Right lobe of liver (tissue), 6 donors: ENCODE measurements at regions not wholly inside any gene's neighbourhood (a gene's known extent, or its start where the extent isn't known, plus 50 kb on each side); places are given as distances from the start of the nearest gene placed in this dataset.
"Not testable (repeated sequence)": the region's sequence is repeated elsewhere in the genome, so short reads cannot be mapped to it uniquely, and the experiment has no call there.

Source experiments
- ATAC-seq, 4 donors: fragments of 200-7000 bp; cut with Tn5 transposase; one replicate each; pipeline ENCODE4 v1.9.1; 2020; ENCODE audit warnings: mild to moderate bottlenecking in 4 of 4, moderate library complexity in 4 of 4
- DNase-seq, 3 donors: peaks; one replicate each; pipeline ENCODE4 v3.0.0-alpha.2; 2020
- H3K27ac ChIP-seq, 3 donors: fragments of 200-600 bp; one replicate each; pipeline ENCODE4 v1.8.0; 2022
- H3K27me3 ChIP-seq, 2 donors: fragments of 200-600 bp; one replicate each; pipeline ENCODE4 v1.8.0; 2022
- H3K36me3 ChIP-seq, 4 donors: fragments of 200-600 bp; sonication (generic) in 1 of 4; one replicate each; pipeline versions ENCODE4 v1.5.1 to v1.8.0; 2017 to 2022; ENCODE audit warnings: control low read depth in 1 of 4
- H3K4me1 ChIP-seq, 4 donors: fragments of 200-600 bp; sonication (generic) in 1 of 4; one replicate each; pipeline versions ENCODE4 v1.5.1 to v1.8.0; 2017 to 2022; ENCODE audit warnings: control low read depth in 1 of 4
- H3K4me3 ChIP-seq, 3 donors: fragments of 200-600 bp; one replicate each; pipeline ENCODE4 v1.8.0; 2022
- H3K9me3 ChIP-seq, 4 donors: fragments of 200-600 bp; sonication (generic) in 1 of 4; one replicate each; pipeline versions ENCODE4 v1.5.1 to v1.8.0; 2017 to 2022; ENCODE audit warnings: control low read depth in 1 of 4
- POLR2A ChIP-seq: fragments of 450-650 bp; IDR thresholded peaks from one replicate; pipeline ENCODE4 v1.6.1; 2017; ENCODE audit warnings: antibody characterized with exemption, mild to moderate bottlenecking
- WGBS: methylation state at CpG from one replicate; pipeline ENCODE4 v1.1.6; 2018; ENCODE audit warnings: low coverage, low lambda C conversion rate; ENCODE audit not compliant: insufficient coverage; ENCODE audit errors: missing lambda C conversion rate; 5-methylcytosine and 5-hydroxymethylcytosine counted together
- intact Hi-C, 2 donors: fragments of 100-400 bp; cut with DNase I; formaldehyde crosslinking; loops; one replicate each; pipeline versions ENCODE4 v1.11.2 to v1.14.1; 2022
- TF ChIP-seq, protein P1 (sequence below), 4 donors: fragments of 200-600 bp in 3 of 4; fragments of 450-650 bp in 1 of 4; IDR thresholded peaks; one replicate each; pipeline versions ENCODE4 v1.5.1 to v1.8.0; 2016 to 2022; ENCODE audit warnings: antibody characterized with exemption in 4 of 4, mild to moderate bottlenecking in 2 of 4
- donor health status: DM: no; HTN: yes; CAD: no.
- donor health status: DM: no; HTN: no; CAD: no.
- donor health status: DM: no; HTN: no; CAD: no.
- donor health status: DM: no; HTN: yes; CAD: no.
- donor health status: DM: no; HTN: yes; CAD: no.

DNA sequence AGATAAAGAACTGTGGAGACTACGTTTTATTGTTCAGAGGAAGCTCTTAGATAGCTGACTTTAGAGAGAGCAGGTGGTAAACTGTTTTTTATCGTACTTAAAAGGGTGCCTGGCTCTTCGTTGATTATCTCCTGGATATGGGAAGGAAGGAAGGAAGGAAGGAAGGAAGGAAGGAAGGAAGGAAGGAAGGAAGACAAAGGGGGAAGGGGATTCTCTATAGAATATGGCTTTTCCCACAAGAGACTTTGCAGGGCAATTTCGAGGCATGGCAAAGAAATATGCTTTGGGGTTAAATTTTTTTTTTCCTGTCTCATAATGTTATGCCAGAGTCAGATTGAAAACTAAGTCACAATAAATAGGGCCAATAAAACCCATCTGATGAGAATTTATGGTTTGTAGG is 271.9 kb upstream of the POU1F1 start:
- Histone ChIP-seq H3K27ac (no peak overlapping the region), H3K36me3 (no peaks in the 10 kb centered on the region), H3K4me1 (no peaks in the 10 kb centered on the region), H3K4me3 (no peak overlapping the region), H3K27me3 (no peaks in the 10 kb centered on the region), H3K9me3 (no peaks in the 10 kb centered on the region)
- ATAC-seq (no peak), DNase-seq (no peak)
- TF ChIP-seq, protein P1, sequence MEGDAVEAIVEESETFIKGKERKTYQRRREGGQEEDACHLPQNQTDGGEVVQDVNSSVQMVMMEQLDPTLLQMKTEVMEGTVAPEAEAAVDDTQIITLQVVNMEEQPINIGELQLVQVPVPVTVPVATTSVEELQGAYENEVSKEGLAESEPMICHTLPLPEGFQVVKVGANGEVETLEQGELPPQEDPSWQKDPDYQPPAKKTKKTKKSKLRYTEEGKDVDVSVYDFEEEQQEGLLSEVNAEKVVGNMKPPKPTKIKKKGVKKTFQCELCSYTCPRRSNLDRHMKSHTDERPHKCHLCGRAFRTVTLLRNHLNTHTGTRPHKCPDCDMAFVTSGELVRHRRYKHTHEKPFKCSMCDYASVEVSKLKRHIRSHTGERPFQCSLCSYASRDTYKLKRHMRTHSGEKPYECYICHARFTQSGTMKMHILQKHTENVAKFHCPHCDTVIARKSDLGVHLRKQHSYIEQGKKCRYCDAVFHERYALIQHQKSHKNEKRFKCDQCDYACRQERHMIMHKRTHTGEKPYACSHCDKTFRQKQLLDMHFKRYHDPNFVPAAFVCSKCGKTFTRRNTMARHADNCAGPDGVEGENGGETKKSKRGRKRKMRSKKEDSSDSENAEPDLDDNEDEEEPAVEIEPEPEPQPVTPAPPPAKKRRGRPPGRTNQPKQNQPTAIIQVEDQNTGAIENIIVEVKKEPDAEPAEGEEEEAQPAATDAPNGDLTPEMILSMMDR (IDR thresholded peaks at IDR 0.05): no peak
- no peak for TF ChIP-seq POLR2A
- intact Hi-C loops: no loop called here
- 34% methylated on average over 4 of the region's 4 CpGs for WGBS

DNA sequence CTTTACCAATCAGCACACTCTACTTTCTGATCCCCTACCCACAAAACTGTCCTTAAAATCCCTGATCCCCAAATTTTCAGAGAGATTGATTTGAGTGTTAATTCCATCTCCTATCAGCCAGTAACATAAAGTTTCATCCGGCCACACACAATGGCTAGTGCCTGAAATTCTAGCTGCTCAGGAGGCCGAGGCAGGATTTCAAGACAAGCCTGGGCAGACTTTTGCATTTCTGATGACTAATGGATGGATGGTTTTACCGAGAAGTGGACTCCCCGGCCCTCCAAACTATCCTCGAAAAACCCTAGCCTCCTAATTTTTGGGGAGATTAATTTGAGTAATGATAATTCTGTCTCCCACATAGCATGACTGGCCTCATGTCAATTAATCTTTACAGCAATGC is 269.8 kb upstream of the POU1F1 start:
- Histone ChIP-seq H3K9me3 (no peaks in the 10 kb centered on the region), H3K27me3 (no peaks in the 10 kb centered on the region), H3K4me3 (no peak overlapping the region), H3K36me3 (no peaks in the 10 kb centered on the region), H3K27ac (no peak overlapping the region), H3K4me1 (no peaks in the 10 kb centered on the region)
- ATAC-seq (no peak), DNase-seq (no peak)
- intact Hi-C loops: no loop called here
- no peak for TF ChIP-seq POLR2A
- TF ChIP-seq, protein P1 (IDR thresholded peaks at IDR 0.05): no peak
- 49% methylated on average over 5 of the region's 5 CpGs for WGBS

DNA sequence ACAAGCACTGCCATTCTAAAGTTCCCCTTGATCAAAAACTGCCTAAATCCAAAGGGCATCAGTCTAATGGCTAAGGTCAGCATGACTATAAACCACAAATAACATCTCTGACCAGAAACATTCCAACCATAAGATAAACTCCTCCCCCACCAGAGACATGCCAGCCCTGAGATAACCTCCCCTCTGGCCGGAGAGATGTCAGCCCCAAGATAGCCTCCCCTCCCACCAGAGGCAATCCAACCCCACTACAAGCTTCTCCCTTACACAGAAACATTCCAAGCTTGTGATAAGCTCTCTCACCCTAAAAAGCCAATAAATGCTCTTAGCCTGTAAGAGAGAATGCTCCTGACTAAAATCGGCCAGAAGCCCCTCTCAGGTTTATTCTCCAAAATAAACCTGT is 267.0 kb upstream of the POU1F1 start:
- H3K4me1 ChIP-seq, H3K4me3 ChIP-seq, H3K36me3 ChIP-seq, H3K27me3 ChIP-seq, H3K9me3 ChIP-seq, DNase-seq, ATAC-seq, intact Hi-C loops, H3K27ac ChIP-seq: not testable (repeated sequence)
- 29% methylated on average over 2 of the region's 2 CpGs for WGBS

DNA sequence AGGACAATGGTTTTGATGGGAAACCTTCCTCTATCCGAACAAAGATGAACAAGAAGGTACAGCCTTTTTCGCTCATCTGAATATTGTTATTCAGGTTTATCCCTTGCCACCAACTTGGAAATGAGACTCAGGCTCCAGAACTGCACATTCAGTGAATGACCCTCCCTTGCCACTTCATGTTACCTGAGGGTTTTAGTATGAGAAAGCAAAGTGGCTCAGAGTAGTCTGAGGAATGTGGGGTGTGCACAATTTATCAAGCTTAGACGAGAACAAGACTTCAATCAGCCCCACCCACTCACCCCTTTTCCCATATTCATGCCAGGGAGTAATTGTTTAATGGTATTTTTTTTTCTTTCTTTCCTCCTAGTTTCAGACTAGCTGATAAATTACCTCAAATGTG is 265.3 kb upstream of the POU1F1 start:
- TF ChIP-seq POLR2A: no peak
- TF ChIP-seq, protein P1 (IDR thresholded peaks at IDR 0.05): no peak
- DNase-seq: no peak
- Histone ChIP-seq H3K27me3 (no peaks in the 10 kb centered on the region), H3K36me3 (no peaks in the 10 kb centered on the region), H3K9me3 (no peaks in the 10 kb centered on the region), H3K4me3 (no peak overlapping the region), H3K4me1 (no peaks in the 10 kb centered on the region), H3K27ac (no peak overlapping the region)
- 46% methylated on average over 3 of the region's 3 CpGs for WGBS
- intact Hi-C loops: no loop called here
- no peak for ATAC-seq

DNA sequence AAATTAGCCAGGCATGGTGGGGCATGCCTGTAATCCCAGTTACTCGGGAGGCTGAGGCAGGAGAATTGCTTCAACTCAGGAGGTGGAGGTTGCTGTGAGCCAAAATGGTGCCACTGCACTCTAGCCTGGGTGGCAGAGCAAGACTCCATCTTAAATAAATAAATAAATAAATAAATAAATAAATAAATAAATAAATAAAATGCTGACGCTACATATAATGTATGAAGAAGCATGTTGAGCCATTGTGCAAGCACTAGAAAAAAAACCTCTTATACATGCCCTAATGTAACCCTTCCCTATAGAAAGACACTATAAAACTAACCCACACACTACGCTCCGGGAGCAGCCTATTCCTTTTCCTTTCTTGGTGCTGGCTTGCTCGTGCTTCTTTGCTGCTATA is 262.3 kb upstream of the POU1F1 start:
- H3K4me1 ChIP-seq, H3K27me3 ChIP-seq, ATAC-seq, DNase-seq, H3K36me3 ChIP-seq, H3K4me3 ChIP-seq, H3K9me3 ChIP-seq, intact Hi-C loops, H3K27ac ChIP-seq: not testable (repeated sequence)
- 84% methylated on average over 5 of the region's 5 CpGs for WGBS

DNA sequence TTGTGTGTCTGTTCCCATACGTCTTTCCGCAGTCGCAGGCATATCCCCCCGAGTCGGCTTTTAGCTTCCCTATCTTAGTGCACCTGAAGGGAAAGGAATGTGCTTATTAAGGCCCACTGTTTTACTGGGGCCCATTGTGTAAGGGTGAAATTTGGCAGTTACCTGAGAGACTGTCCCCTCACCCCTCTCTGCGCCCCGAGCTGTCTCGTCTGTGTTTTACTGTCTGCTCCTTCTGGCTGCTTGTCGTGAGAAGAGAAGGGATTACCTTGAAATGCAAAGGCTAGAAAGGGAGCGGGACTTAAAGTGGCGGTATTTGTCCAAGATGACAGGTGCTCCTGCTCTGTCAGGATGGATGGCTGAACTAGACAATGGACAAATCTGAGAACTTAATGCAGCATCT is 233.0 kb upstream of the POU1F1 start:
- TF ChIP-seq, protein P1 (IDR thresholded peaks at IDR 0.05): no peak
- TF ChIP-seq POLR2A: no peak
- intact Hi-C loops: no loop called here
- H3K4me1 ChIP-seq: no peaks in the 10 kb centered on the region
- DNase-seq (no peak), ATAC-seq (no peak)
- no peaks in the 10 kb centered on the region for H3K9me3 ChIP-seq
- no peak overlapping the region for H3K27ac ChIP-seq
- 49% methylated on average over 11 of the region's 11 CpGs for WGBS
- no peaks in the 10 kb centered on the region for H3K36me3 ChIP-seq
- H3K4me3 ChIP-seq: no peak overlapping the region
- H3K27me3 ChIP-seq: no peaks in the 10 kb centered on the region
